Superior temporal gyrus (tissue), 1 donor: ENCODE measurements at regions not wholly inside any gene's neighbourhood (a gene's known extent, or its start where the extent isn't known, plus 50 kb on each side); places are given as distances from the start of the nearest gene placed in this dataset.

Source experiments
- DNase-seq: peaks from one replicate; pipeline ENCODE4 v3.0.0-alpha.2; 2016; ENCODE audit errors: extremely low spot score

- DNase-seq: no peak
These were observed 79.5 kb upstream of the SLC27A6 start for GRCh38 chr5:128885649-128886255.

DNA sequence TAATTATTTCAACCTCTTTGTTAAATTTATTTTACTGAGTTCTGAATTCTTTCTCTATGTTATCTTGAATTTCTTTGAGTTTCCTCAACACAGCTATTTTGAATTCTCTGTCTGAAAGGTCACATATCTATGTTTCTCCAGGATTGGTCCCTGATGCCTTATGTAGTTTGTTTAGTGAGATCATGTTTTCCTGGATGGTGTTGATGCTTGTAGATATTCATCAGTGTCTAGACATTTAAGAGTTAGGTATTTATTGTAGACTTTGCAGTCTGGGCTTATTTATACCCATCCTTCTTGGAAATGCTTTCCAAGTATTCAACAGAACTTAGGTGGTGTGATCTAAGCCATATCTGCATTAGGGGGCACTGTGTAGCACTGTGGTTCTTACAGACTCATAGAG lies 70.2 kb upstream of the SLC27A6 start:
- DNase-seq: no peak

DNA sequence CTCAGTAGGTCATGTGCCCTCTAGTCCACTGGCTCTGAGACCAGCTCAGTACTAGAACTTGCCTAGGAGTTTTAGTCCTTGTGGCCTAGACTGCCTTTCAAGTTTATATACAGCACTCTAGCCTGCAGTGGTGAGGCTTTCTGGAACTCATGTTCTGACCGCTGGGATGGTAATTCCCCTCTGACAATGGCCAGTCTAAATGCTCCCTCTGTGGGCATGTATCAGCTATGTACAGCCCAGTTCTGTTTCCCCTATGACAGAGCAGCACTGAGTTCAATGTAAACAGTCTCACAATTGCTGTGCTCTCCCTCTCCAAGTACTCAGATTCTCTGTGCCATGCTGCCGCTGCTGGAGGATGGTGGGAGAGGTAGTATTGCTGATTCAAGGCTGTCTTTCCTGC lies 68.6 kb upstream of the SLC27A6 start:
- DNase-seq: no peak

DNA sequence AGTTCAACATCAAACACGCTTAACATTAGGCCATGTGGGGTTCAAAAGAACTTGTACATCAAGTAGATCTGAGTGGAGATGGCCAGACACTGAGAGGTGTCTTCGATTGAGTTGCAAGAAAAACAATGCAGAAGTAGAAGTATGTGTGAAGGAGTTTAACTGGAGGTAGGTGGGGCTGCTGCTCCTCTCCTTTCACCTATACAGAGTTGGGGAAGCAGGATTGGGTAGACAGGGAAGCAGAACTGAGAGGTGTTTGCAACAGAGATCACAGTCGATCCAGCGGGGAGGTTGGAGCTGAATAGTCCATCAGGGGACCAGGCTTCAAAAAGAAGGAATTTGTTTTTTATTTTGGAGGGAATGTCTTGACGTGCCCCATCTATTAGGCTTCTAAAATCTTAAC lies 61.7 kb upstream of the SLC27A6 start:
- no peak for DNase-seq

DNA sequence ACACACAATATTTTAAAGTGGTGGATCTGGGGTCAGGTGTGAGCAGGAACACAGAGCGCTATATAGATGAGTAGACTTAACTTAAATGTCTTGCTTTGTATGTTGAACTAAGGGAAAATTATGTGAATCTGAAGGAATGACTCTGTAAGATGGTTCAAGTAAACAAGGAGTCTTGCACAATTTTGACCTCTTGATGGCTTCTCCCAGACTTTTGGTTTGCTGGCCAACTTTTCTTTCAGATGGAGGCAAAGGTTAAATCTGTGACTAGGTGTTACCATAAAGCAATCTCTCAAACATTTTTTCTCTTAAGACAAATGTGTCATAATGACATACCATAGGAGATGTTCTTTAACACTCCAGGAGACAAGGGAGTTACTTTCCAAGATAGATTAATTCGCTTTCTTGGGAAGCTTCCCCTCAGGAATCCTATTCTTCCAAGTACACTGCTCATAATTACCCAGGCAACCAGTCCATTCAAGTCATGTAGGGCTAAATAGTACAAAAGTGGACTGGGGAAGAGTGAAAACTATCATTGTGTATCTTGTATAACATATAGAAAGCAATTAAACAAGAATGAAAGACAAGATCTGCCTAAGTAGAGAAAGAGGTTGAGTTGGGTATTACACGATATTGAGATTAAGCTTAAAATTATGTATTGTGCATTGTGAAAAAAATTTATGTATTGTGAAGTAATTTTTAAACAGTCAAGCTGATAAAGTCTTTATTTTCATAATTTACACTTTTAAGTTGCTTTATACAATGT lies 60.3 kb upstream of the SLC27A6 start:
- DNase-seq: no peak

- peak; percentile 87 for DNase-seq
These were observed 59.6 kb upstream of the SLC27A6 start for GRCh38 chr5:128905568-128906110.

GRCh38 chr5:128913551-128913950 lies 51.7 kb upstream of the SLC27A6 start:
- DNase-seq: no peak
